Naive thymus-derived CD4-positive, alpha-beta T cell (primary cell): ENCODE measurements at regions not wholly inside any gene's neighbourhood (a gene's known extent, or its start where the extent isn't known, plus 50 kb on each side); places are given as distances from the start of the nearest gene placed in this dataset.

ENCODE experiments used
- ATAC-seq: fragments of 150-1000 bp; cut with Tn5 transposase; 2 replicates; pipeline ENCODE4 v1.10.0; 2021; ENCODE audit warnings: mild to moderate bottlenecking, moderate library complexity
- CTCF ChIA-PET: fragments of 350-600 bp; sonication (Branson Sonifier 250); formaldehyde crosslinking; loops from one replicate; lab custom pipeline; 2021; ENCODE audit warnings: antibody characterized with exemption; lab: Charles Lee
- POLR2A ChIA-PET: fragments of 350-600 bp; sonication (Branson Sonifier 250); formaldehyde crosslinking; loops from one replicate; lab custom pipeline; 2021; ENCODE audit warnings: antibody characterized with exemption, inconsistent platforms; lab: Charles Lee
- DNase-seq, 9 donors: peaks; one replicate each; pipeline versions ENCODE4 v3.0.0 to v3.0.0-alpha.2; 2020 to 2022; ENCODE audit warnings: mixed read lengths in 1 of 9
- H3K27ac ChIP-seq: one replicate; pipeline ENCODE4 v1.7.0; 2013; ENCODE audit warnings: mild to moderate bottlenecking, low read depth, low read length, moderate library complexity
- H3K27me3 ChIP-seq, 2 donors: one replicate each; pipeline ENCODE4 v1.7.0; 2013; ENCODE audit warnings: low read length in 2 of 2, mild to moderate bottlenecking in 2 of 2, moderate library complexity in 2 of 2; ENCODE audit not compliant: control insufficient read depth in 2 of 2, insufficient read depth in 2 of 2
- H3K36me3 ChIP-seq, 3 experiments: 1 replicate in 2 of 3; 2 replicates in 1 of 3; pipeline ENCODE4 v1.7.0; 2013; ENCODE audit warnings: low read length in 3 of 3, mild to moderate bottlenecking in 3 of 3, moderate library complexity in 1 of 3; ENCODE audit not compliant: insufficient read depth in 3 of 3, control insufficient read depth in 2 of 3
- H3K4me1 ChIP-seq, 2 donors: one replicate each; pipeline ENCODE4 v1.7.0; 2013; ENCODE audit warnings: low read length in 2 of 2, mild to moderate bottlenecking in 2 of 2, moderate library complexity in 1 of 2; ENCODE audit not compliant: control insufficient read depth in 2 of 2, insufficient read depth in 2 of 2
- H3K4me3 ChIP-seq: 2 replicates; pipeline ENCODE4 v1.7.0; 2013; ENCODE audit warnings: mild to moderate bottlenecking, low read length
- H3K9me3 ChIP-seq, 3 experiments: 1 replicate in 2 of 3; 2 replicates in 1 of 3; pipeline ENCODE4 v1.7.0; 2013; ENCODE audit warnings: low read length in 3 of 3; ENCODE audit not compliant: control insufficient read depth in 2 of 3
- H3K27ac Mint-ChIP-seq, 9 donors: one replicate each; pipeline ENCODE4 v1.8.0; 2020 to 2022; ENCODE audit warnings: mixed read lengths in 9 of 9, mild to moderate bottlenecking in 8 of 9, moderate library complexity in 5 of 9, inconsistent platforms in 2 of 9
- H3K27me3 Mint-ChIP-seq, 5 donors: one replicate each; pipeline ENCODE4 v1.8.0; 2021 to 2022; ENCODE audit warnings: mixed read lengths in 5 of 5, mild to moderate bottlenecking in 1 of 5
- H3K36me3 Mint-ChIP-seq, 5 donors: one replicate each; pipeline ENCODE4 v1.8.0; 2020 to 2022; ENCODE audit warnings: mixed read lengths in 5 of 5, mild to moderate bottlenecking in 3 of 5, inconsistent platforms in 1 of 5
- H3K4me1 Mint-ChIP-seq, 7 donors: one replicate each; pipeline ENCODE4 v1.8.0; 2020 to 2022; ENCODE audit warnings: mixed read lengths in 7 of 7, mild to moderate bottlenecking in 3 of 7, inconsistent platforms in 1 of 7
- H3K4me3 Mint-ChIP-seq, 10 donors: one replicate each; pipeline ENCODE4 v1.8.0; 2020 to 2022; ENCODE audit warnings: mild to moderate bottlenecking in 10 of 10, mixed read lengths in 10 of 10, moderate library complexity in 6 of 10, inconsistent platforms in 2 of 10
- H3K9me3 Mint-ChIP-seq, 11 donors: one replicate each; pipeline ENCODE4 v1.8.0; 2020 to 2022; ENCODE audit warnings: mixed read lengths in 11 of 11, mild to moderate bottlenecking in 4 of 11, inconsistent platforms in 1 of 11, moderate library complexity in 1 of 11
- intact Hi-C, 2 donors: fragments of 100-400 bp; cut with micrococcal nuclease; formaldehyde crosslinking; loops; one replicate each; pipeline ENCODE4 v1.15.1; 2023

DNA sequence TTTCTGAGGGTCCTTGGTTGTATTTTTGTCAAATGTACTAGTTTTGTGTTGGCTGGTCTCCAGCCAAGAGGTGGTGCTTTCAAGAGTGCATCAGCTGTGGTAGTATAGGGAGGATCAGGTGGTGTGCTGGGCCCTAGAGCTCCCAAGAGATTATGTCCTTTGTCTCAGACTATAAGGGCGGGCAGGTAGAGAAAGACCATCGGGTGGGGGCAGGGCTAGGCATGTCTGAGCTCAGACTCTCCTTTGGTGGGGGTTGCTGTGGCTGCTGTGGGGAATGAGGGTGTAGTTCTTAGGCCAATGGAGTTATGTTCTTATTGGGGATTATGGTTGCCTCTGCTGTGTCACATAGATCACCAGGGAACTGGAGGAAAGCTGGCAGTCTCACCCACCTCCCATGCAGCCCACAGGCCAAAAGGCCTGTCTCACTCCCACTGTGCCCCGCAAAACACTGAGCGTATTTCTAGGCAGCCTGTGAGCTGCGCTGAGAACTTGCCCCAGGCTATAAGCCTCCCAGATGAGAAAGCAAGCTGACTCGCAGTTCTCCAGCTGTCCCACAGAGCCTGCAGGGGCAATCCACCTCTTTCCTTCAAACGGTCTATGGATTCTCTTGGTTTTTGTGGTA, 1066.7 kb downstream of the GRM8 start:
- Mint-ChIP-seq H3K27me3 (no peaks in the 10 kb centered on the region), H3K4me1 (no peaks in the 10 kb centered on the region), H3K9me3 (peaks cover 0 to 20% (median 9%) of the 10 kb centered on the region in 11 donors), H3K4me3 (no peak overlapping the region), H3K27ac (no peak overlapping the region), H3K36me3 (no peaks in the 10 kb centered on the region)
- CTCF ChIA-PET: no interaction called here
- H3K36me3 ChIP-seq: no peaks in the 10 kb centered on the region
- no peaks in the 10 kb centered on the region for H3K4me1 ChIP-seq
- no peaks in the 10 kb centered on the region for H3K9me3 ChIP-seq
- no peak for ATAC-seq
- no peak overlapping the region for H3K27ac ChIP-seq
- intact Hi-C loops: loop anchor here in 1 of 2 donors (10.0 kb wide), 1 partner anchor 59 kb away; no protein-coding TSS in a partner anchor
- POLR2A ChIA-PET: no interaction called here
- DNase-seq: no peak
- no peak overlapping the region for H3K4me3 ChIP-seq
- no peaks in the 10 kb centered on the region for H3K27me3 ChIP-seq

DNA sequence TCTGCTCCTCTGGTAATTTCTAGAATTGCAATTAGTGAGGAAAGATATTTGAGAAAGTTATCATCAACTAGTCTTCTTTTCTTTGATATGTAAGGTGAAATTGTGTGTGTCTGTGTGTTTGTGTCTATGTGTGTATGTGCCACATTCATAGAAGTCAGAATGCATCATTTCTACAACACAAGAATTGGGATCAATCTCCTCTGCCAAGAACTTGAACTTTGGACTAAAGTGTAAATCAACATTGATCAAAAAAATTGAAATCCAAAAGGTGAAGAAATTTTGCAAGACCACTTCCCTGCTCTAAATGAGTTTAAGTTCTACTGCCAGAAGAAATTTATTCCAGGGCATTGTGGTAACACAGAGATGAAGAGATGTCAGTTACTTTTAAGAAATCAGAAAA, 1072.8 kb downstream of the GRM8 start:
- Histone ChIP-seq H3K4me1 (no peaks in the 10 kb centered on the region), H3K9me3 (no peaks in the 10 kb centered on the region), H3K4me3 (no peak overlapping the region), H3K27ac (no peak overlapping the region), H3K36me3 (no peaks in the 10 kb centered on the region), H3K27me3 (no peaks in the 10 kb centered on the region)
- no peak for DNase-seq
- ChIA-PET POLR2A (no interaction called here), CTCF (no interaction called here)
- no peaks in the 10 kb centered on the region for H3K27me3 Mint-ChIP-seq
- peaks cover 2 to 21% (median 7%) of the 10 kb centered on the region in 11 donors for H3K9me3 Mint-ChIP-seq
- no peaks in the 10 kb centered on the region for H3K4me1 Mint-ChIP-seq
- H3K4me3 Mint-ChIP-seq: no peak overlapping the region
- H3K27ac Mint-ChIP-seq: no peak overlapping the region
- no peak for ATAC-seq
- H3K36me3 Mint-ChIP-seq: no peaks in the 10 kb centered on the region
- intact Hi-C loops: loop anchor here in 1 of 2 donors (10.0 kb wide), 1 partner anchor 65 kb away; no protein-coding TSS in a partner anchor

DNA sequence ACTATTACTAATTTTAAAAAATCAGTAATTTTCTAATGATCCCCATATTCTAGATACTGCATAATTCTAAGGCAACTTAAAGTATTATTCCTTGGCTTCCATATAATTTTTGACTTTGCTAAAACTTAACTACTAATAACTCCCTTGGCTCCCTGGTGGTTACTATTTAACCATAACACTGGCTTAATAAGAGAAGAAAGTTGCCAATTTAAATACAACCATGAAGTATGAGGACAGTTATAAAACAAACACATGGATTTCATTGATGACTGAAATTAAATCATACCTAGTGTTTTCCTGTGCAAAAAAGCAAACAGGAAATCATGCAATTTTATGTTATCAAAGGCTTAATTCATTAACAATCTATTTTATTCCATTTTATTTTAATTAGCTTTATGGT, 1073.9 kb downstream of the GRM8 start:
- H3K36me3 ChIP-seq: no peaks in the 10 kb centered on the region
- CTCF ChIA-PET: no interaction called here
- POLR2A ChIA-PET: no interaction called here
- H3K4me3 ChIP-seq: no peak overlapping the region
- no peak overlapping the region for H3K27ac ChIP-seq
- intact Hi-C loops: no loop called here
- ATAC-seq (no peak), DNase-seq (no peak)
- no peaks in the 10 kb centered on the region for H3K27me3 ChIP-seq
- H3K36me3 Mint-ChIP-seq: no peaks in the 10 kb centered on the region
- no peak overlapping the region for H3K27ac Mint-ChIP-seq
- H3K4me1 ChIP-seq: no peaks in the 10 kb centered on the region
- no peaks in the 10 kb centered on the region for H3K9me3 ChIP-seq
- no peak overlapping the region for H3K4me3 Mint-ChIP-seq
- no peaks in the 10 kb centered on the region for H3K27me3 Mint-ChIP-seq
- no peaks in the 10 kb centered on the region for H3K4me1 Mint-ChIP-seq
- peaks cover under 1 to 28% (median 11%) of the 10 kb centered on the region in 11 donors for H3K9me3 Mint-ChIP-seq

DNA sequence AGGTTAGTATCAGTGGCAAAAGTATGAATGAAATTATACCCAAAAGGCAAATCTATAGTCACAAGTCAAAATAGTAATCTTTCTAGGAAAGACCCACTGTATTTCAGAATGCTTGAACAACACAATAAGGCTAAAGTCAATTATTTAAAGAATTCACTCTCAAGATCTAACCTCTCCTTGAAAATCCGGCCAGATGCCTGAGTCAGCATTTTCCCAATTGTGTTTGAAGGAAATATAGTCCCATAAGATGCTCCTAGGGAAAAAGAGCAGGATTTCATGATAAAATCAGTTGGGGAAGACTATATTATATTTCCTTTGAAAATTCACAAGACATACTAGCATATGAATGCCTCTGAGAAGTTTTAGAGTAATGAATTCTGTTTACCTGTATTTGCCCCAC, 1075.0 kb downstream of the GRM8 start:
- H3K27ac Mint-ChIP-seq: no peak overlapping the region

DNA sequence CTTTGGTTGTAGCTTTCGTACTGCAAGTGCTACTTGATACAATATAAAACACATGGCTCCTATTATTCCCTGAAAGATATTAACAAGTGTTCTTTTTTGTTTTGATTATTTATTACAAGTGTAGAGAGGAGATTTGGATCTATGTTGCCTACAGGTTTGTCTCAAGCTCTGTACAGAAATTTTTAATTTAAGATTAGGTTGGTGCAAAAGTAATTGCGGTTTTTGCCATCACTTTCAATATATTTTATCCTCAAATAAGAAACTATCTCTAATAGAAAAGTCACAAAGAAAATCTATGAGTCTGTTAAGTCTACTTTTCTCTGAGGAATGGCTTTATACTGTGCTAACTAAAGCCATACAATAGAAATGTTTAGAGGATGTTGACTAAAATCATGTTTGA, 1086.1 kb downstream of the GRM8 start:
- Histone ChIP-seq H3K36me3 (no peaks in the 10 kb centered on the region), H3K9me3 (no peaks in the 10 kb centered on the region), H3K27ac (no peak overlapping the region), H3K4me3 (no peak overlapping the region), H3K4me1 (no peaks in the 10 kb centered on the region), H3K27me3 (no peaks in the 10 kb centered on the region)
- Mint-ChIP-seq H3K4me3 (no peak overlapping the region), H3K9me3 (peaks cover 0 to 24% (median 3%) of the 10 kb centered on the region in 11 donors), H3K27me3 (no peaks in the 10 kb centered on the region), H3K4me1 (no peaks in the 10 kb centered on the region), H3K27ac (no peak overlapping the region), H3K36me3 (no peaks in the 10 kb centered on the region)
- ATAC-seq (no peak), DNase-seq (no peak)
- intact Hi-C loops: no loop called here
- ChIA-PET POLR2A (no interaction called here), CTCF (no interaction called here)

More for the DNA sequence above, 1075.0 kb downstream of the GRM8 start:
- no peaks in the 10 kb centered on the region for H3K36me3 ChIP-seq
- H3K27ac ChIP-seq: no peak overlapping the region
- no peaks in the 10 kb centered on the region for H3K4me1 Mint-ChIP-seq
- H3K27me3 Mint-ChIP-seq: no peaks in the 10 kb centered on the region
- no peaks in the 10 kb centered on the region for H3K36me3 Mint-ChIP-seq
- DNase-seq (no peak), ATAC-seq (no peak)
- peaks cover 0 to 22% (median 10%) of the 10 kb centered on the region in 11 donors for H3K9me3 Mint-ChIP-seq
- intact Hi-C loops: no loop called here
- POLR2A ChIA-PET: no interaction called here
- H3K27me3 ChIP-seq: no peaks in the 10 kb centered on the region
- no peaks in the 10 kb centered on the region for H3K9me3 ChIP-seq
- CTCF ChIA-PET: no interaction called here
- no peak overlapping the region for H3K4me3 Mint-ChIP-seq
- H3K4me1 ChIP-seq: no peaks in the 10 kb centered on the region
- no peak overlapping the region for H3K4me3 ChIP-seq

DNA sequence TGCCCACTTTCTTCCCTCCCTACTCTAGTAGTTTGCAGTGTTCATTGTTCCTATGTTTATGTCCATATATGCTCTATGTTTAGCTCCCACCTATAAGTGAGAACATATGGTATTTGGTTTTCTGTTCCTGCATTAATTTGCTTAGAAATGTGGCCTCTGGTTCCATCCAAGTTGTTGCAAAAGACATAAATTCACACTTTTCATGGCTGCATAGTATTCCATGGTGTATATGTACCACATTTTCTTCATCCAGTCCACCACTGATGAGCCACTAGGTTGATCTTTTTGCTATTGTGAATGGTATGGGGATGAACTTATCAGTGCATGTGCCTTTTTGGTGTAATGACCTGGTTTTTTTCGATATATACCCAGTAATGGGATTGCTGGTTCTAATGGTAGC, 1089.1 kb downstream of the GRM8 start:
- Histone ChIP-seq H3K27me3 (no peaks in the 10 kb centered on the region), H3K27ac (no peak overlapping the region), H3K4me3 (no peak overlapping the region), H3K9me3 (no peaks in the 10 kb centered on the region), H3K36me3 (no peaks in the 10 kb centered on the region), H3K4me1 (no peaks in the 10 kb centered on the region)
- peaks cover 0 to 33% (median 3%) of the 10 kb centered on the region in 11 donors for H3K9me3 Mint-ChIP-seq
- H3K4me3 Mint-ChIP-seq: no peak overlapping the region
- ATAC-seq (no peak), DNase-seq (no peak)
- H3K36me3 Mint-ChIP-seq: peaks cover 0 to 3% (median 0%) of the 10 kb centered on the region in 5 donors
- ChIA-PET CTCF (no interaction called here), POLR2A (no interaction called here)
- intact Hi-C loops: no loop called here
- H3K4me1 Mint-ChIP-seq: no peaks in the 10 kb centered on the region
- no peaks in the 10 kb centered on the region for H3K27me3 Mint-ChIP-seq
- no peak overlapping the region for H3K27ac Mint-ChIP-seq

DNA sequence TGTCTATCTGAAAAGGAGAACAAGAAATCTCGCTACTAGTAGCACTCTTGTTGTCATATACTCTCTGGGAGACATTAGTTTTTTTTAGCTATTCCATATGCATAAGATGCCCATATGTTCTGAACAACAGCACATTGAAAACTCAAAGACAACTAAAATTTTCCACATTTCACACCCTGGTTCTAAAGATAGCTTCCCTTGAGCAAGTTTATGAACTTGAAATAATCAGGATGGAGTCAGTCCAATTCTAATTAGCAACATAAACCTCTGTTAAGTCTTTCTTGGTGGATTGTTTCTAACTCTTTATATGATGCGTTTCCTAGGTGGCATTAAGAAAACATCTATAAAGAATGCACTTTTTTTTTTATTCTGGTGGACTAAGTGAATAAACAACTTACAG, 1095.3 kb downstream of the GRM8 start:
- POLR2A ChIA-PET: no interaction called here
- peaks cover 0 to 17% (median 2%) of the 10 kb centered on the region in 11 donors for H3K9me3 Mint-ChIP-seq

More for the DNA sequence above, 1095.3 kb downstream of the GRM8 start:
- Mint-ChIP-seq H3K36me3 (peaks cover 0 to 3% (median 0%) of the 10 kb centered on the region in 5 donors), H3K27me3 (no peaks in the 10 kb centered on the region), H3K4me3 (no peak overlapping the region), H3K27ac (no peak overlapping the region), H3K4me1 (no peaks in the 10 kb centered on the region)
- DNase-seq (no peak), ATAC-seq (no peak)
- Histone ChIP-seq H3K27me3 (no peaks in the 10 kb centered on the region), H3K4me3 (no peak overlapping the region), H3K9me3 (peaks cover 0 to 5% (median 0%) of the 10 kb centered on the region in 3 experiments), H3K36me3 (no peaks in the 10 kb centered on the region), H3K27ac (no peak overlapping the region), H3K4me1 (no peaks in the 10 kb centered on the region)
- CTCF ChIA-PET: no interaction called here
- intact Hi-C loops: no loop called here
